ENCODE measurements at regions not wholly inside any gene's neighbourhood (a gene's known extent, or its start where the extent isn't known, plus 50 kb on each side); places are given as distances from the start of the nearest gene placed in this dataset.
"Not testable (repeated sequence)": the region's sequence is repeated elsewhere in the genome, so short reads cannot be mapped to it uniquely, and the experiment has no call there.

GRCh38 chr17:21551081-21551881 lies 141.0 kb upstream of the KCNJ18 start:
- peak overlapping the region; percentile 90 for H3K4me3 Mint-ChIP-seq
- peaks cover 36% of the 10 kb centered on the region for H3K36me3 Mint-ChIP-seq (ENCODE audit: low read depth)
- peak overlapping the region; percentile 83 for H3K27ac Mint-ChIP-seq
- H3K4me1 Mint-ChIP-seq (ENCODE audit: low read depth), result peaks cover 36% of the 10 kb centered on the region
- peak; percentile 89 for DNase-seq
- peaks cover 36% of the 10 kb centered on the region for H3K27me3 Mint-ChIP-seq
- H3K9me3 Mint-ChIP-seq, result peaks cover 11% of the 10 kb centered on the region

DNA sequence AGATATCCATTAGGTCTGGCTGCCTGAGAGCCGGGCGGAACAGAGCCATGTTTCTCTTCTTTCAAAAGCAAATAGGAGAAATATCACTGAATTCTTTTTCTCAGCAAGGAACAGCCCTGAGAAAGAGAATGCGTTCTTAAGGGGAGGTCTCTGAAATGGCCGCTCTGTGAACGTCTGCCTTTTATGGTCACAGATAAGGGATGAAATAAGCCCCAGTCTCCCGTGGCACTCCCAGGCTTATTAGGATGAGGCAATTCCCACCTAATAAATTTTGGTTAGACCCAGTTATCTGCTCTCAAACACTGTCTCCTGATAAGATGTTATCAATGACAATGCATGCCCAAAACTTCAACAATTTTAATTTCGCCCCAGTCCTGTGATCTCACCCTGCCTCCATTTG lies 133.4 kb upstream of the KCNJ18 start:
- not testable (repeated sequence) for H3K4me1 Mint-ChIP-seq (ENCODE audit: low read depth); H3K4me3 Mint-ChIP-seq; H3K36me3 Mint-ChIP-seq (ENCODE audit: low read depth); H3K27ac Mint-ChIP-seq; DNase-seq
- Mint-ChIP-seq H3K9me3 (peaks cover 19% of the 10 kb centered on the region), H3K27me3 (peaks cover 43% of the 10 kb centered on the region)

DNA sequence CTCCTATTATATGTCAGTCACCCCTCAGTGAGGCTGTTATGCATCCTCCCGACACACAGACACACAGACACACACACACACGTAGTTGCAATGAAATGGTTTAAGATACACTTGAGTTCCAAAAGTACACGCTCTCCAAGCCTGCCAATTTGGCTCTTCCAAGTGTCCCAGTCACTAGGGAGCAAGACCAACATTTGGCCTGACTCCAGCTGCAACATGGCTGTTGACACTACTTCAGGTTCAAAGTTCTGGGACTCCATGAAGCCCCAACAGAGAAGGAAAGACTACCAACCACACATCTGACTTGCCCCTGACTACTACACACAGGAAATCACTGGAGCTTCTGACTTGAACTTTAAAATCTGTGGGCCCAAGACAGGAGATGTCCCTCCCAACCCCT lies 128.1 kb upstream of the KCNJ18 start:
- Mint-ChIP-seq H3K4me3 (no peak overlapping the region), H3K27ac (no peak overlapping the region), H3K9me3 (peaks cover 3% of the 10 kb centered on the region), H3K4me1 (ENCODE audit: low read depth) (no peaks in the 10 kb centered on the region), H3K27me3 (peaks cover 46% of the 10 kb centered on the region), H3K36me3 (ENCODE audit: low read depth) (no peaks in the 10 kb centered on the region)
- DNase-seq, result no peak

GRCh38 chr17:21564757-21565156 lies 127.6 kb upstream of the KCNJ18 start:
- H3K4me1 Mint-ChIP-seq (ENCODE audit: low read depth); DNase-seq; H3K9me3 Mint-ChIP-seq; H3K4me3 Mint-ChIP-seq; H3K27ac Mint-ChIP-seq; H3K36me3 Mint-ChIP-seq (ENCODE audit: low read depth): not testable (repeated sequence)
- peaks cover 49% of the 10 kb centered on the region for H3K27me3 Mint-ChIP-seq

DNA sequence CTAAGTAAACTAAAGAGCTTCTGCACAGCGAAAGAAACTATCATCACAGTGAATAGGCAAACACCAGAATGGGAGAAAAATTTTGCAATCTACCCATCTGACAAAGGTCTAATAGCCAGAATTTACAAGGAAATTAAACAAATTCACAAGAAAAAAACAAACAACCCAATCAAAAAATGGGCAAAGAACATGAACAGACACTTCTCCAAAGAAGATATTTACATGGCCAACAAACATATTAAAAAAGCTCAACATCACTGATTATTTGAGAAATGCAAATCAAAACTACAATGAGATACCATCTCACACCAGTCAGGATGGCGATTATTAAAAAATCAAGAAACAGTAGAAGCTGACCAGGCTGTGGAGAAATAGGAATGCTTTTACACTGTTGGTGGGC lies 121.9 kb upstream of the KCNJ18 start:
- DNase-seq; H3K27ac Mint-ChIP-seq; H3K4me3 Mint-ChIP-seq; H3K4me1 Mint-ChIP-seq (ENCODE audit: low read depth); H3K36me3 Mint-ChIP-seq (ENCODE audit: low read depth): not testable (repeated sequence)
- Mint-ChIP-seq H3K9me3 (peaks cover 14% of the 10 kb centered on the region), H3K27me3 (peaks cover 35% of the 10 kb centered on the region)

DNA sequence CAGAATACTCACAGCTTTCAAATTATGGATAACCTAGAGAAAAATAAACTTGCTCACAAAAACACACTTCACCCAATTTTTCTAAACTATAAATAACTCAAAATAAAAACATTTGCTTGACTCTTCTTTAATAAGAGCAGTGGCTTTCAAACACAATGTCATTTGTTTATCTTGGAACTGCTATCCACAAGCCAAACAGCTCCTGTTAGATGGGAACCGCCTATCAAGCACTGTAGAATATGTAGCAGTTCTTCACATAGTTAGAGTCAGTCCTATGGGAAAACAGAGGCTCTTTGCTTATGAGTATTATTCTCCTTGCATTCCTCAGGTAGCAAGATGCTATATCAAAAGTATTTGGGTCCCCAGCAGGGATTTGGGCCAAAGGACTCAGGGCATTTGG lies 120.2 kb upstream of the KCNJ18 start:
- DNase-seq, result not testable (repeated sequence)
- H3K9me3 Mint-ChIP-seq, result peaks cover 14% of the 10 kb centered on the region

DNA sequence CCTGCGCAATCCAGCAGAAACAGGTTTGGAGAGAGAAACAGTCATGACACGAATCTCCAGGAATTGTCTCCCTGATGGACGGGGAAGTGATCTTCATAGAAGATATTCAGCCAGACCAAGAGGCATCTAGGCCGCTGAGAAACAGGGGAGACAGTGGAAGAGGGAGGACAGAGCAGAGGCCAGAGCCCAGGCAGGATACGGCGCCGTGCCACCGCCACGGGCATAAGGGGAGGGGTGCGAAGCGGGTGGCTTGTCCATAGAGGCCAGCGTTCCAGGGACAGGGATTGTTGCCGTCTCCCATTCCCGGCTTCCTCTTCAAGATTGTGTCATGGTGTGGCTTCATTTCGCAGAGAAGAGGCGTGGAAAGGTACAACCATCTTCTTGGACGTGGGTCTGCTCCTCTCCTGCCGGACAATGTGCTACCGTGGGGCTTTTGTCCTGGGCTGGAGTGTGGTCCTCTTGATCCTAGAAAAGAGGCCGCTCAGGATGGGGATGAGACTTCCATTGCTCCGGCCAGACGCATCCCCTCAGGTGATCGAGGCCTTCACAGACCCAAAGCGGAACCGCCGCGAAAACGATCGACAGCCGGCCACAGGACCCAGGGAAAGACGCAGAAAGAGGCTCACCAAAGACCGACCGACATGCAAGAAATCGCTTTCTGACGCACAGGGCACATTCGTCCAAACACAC lies 118.9 kb upstream of the KCNJ18 start:
- H3K36me3 Mint-ChIP-seq (ENCODE audit: low read depth); H3K4me1 Mint-ChIP-seq (ENCODE audit: low read depth); H3K27ac Mint-ChIP-seq: not testable (repeated sequence)

More for the DNA sequence above, 120.2 kb upstream of the KCNJ18 start:
- not testable (repeated sequence) for H3K4me1 Mint-ChIP-seq (ENCODE audit: low read depth); H3K4me3 Mint-ChIP-seq; H3K36me3 Mint-ChIP-seq (ENCODE audit: low read depth); H3K27ac Mint-ChIP-seq
- peaks cover 31% of the 10 kb centered on the region for H3K27me3 Mint-ChIP-seq

GRCh38 chr17:21573961-21574610 lies 118.2 kb upstream of the KCNJ18 start:
- Mint-ChIP-seq H3K27ac (no peak overlapping the region), H3K4me1 (ENCODE audit: low read depth) (peaks cover 3% of the 10 kb centered on the region), H3K4me3 (peak overlapping the region; percentile 51), H3K9me3 (peaks cover 14% of the 10 kb centered on the region), H3K36me3 (ENCODE audit: low read depth) (no peaks in the 10 kb centered on the region), H3K27me3 (peaks cover 20% of the 10 kb centered on the region)
- peak; percentile 53 for DNase-seq

More for the DNA sequence above, 118.9 kb upstream of the KCNJ18 start:
- peaks cover 24% of the 10 kb centered on the region for H3K27me3 Mint-ChIP-seq
- peak overlapping the region; percentile 51 for H3K4me3 Mint-ChIP-seq
- H3K9me3 Mint-ChIP-seq, result peaks cover 14% of the 10 kb centered on the region
- DNase-seq, result not testable (repeated sequence)

- Mint-ChIP-seq H3K9me3 (peaks cover 10% of the 10 kb centered on the region), H3K27me3 (peaks cover 17% of the 10 kb centered on the region)
- H3K4me1 Mint-ChIP-seq (ENCODE audit: low read depth); H3K27ac Mint-ChIP-seq; DNase-seq; H3K36me3 Mint-ChIP-seq (ENCODE audit: low read depth); H3K4me3 Mint-ChIP-seq: not testable (repeated sequence)
These were observed 117.6 kb upstream of the KCNJ18 start for GRCh38 chr17:21574611-21575255.

GRCh38 chr17:21578783-21579182 lies 113.5 kb upstream of the KCNJ18 start:
- not testable (repeated sequence) for H3K9me3 Mint-ChIP-seq; H3K27ac Mint-ChIP-seq; H3K4me3 Mint-ChIP-seq; H3K4me1 Mint-ChIP-seq (ENCODE audit: low read depth); H3K36me3 Mint-ChIP-seq (ENCODE audit: low read depth); H3K27me3 Mint-ChIP-seq; DNase-seq

DNA sequence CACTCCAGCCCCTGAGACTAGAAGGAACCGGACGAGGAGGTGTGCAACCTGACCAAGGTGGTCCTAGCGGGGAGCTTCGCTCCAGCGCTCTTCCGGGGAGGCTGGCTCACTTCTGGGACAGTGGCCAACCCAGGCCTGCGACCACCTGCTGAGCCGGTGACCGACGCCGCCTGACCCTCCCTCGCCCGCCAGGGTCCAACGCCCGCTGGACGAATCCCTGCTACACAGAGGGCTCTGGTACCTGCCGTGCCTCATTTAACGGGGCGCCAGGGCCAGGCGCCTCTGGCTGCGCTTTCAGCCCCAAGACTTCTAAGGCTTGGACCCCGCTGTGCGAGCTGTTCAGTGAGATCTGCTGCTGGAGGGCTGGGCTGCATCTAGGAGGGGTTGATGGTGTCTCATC lies 99.5 kb upstream of the KCNJ18 start:
- peaks cover 2% of the 10 kb centered on the region for H3K9me3 Mint-ChIP-seq
- DNase-seq, result no peak
- H3K27me3 Mint-ChIP-seq, result peaks cover 11% of the 10 kb centered on the region
- H3K27ac Mint-ChIP-seq, result no peak overlapping the region
- H3K36me3 Mint-ChIP-seq (ENCODE audit: low read depth), result no peaks in the 10 kb centered on the region
- H3K4me3 Mint-ChIP-seq, result no peak overlapping the region
- H3K4me1 Mint-ChIP-seq (ENCODE audit: low read depth), result no peaks in the 10 kb centered on the region

DNA sequence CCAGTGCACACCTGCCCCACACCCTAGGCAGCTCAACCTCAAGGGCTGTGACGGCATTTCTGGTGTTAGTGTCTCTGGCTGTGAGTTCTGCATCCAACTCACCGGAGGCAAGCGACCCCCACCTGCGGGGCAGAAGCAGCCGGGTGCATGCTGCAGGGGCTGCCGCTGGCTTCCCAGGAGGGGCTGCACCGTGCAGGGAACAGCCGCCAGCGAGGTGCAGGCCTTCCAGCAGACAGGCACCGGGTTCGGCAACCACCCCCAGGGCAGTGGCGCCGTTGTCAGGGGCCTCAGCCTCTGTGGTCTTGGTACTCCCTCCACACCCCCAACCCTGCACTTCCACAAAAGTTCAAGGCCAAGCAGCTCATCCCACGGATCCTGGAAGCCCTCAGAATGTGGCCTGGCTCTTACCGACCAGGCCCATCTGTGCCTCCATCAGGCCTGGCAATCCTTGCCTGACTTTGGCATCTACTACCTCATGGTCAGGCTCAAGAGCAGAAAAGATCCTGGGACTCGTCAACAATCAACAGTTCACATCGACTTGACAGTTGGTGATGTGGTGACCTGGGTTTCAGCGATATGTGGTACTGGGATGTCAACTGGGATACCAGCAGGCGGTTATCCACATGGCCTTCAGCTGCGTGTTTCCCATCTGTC lies 98.7 kb upstream of the KCNJ18 start:
- not testable (repeated sequence) for H3K36me3 Mint-ChIP-seq (ENCODE audit: low read depth); DNase-seq; H3K4me3 Mint-ChIP-seq; H3K27ac Mint-ChIP-seq; H3K4me1 Mint-ChIP-seq (ENCODE audit: low read depth); H3K9me3 Mint-ChIP-seq
- peaks cover 12% of the 10 kb centered on the region for H3K27me3 Mint-ChIP-seq

- H3K27ac Mint-ChIP-seq, result no peak overlapping the region
- no peak for DNase-seq
- H3K27me3 Mint-ChIP-seq, result peaks cover 14% of the 10 kb centered on the region
- H3K4me3 Mint-ChIP-seq, result no peak overlapping the region
- no peaks in the 10 kb centered on the region for H3K36me3 Mint-ChIP-seq (ENCODE audit: low read depth)
- no peaks in the 10 kb centered on the region for H3K4me1 Mint-ChIP-seq (ENCODE audit: low read depth)
- no peaks in the 10 kb centered on the region for H3K9me3 Mint-ChIP-seq
These were observed 97.2 kb upstream of the KCNJ18 start for GRCh38 chr17:21595086-21595485.

DNA sequence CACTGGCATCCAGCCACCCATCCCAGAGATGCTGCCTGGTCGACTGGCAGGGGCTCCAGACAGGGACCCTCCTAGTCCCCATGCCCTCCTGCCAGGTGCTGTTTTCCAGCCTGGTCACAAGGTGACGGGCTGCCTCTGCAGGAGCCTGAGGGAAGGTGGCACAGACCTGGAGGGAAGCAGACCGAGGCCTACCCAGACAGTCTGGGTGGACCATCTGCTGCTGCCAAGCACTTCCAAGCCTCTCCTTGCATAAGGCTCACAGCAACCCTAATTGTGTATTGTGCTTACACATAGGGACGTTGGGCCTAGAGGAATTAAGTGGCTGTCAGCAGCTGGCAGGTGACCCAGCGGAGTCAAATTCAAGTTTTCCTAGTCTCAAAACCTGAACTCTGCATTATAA lies 90.1 kb upstream of the KCNJ18 start:
- Mint-ChIP-seq H3K9me3 (no peaks in the 10 kb centered on the region), H3K4me3 (no peak overlapping the region), H3K27ac (no peak overlapping the region), H3K4me1 (ENCODE audit: low read depth) (no peaks in the 10 kb centered on the region), H3K36me3 (ENCODE audit: low read depth) (no peaks in the 10 kb centered on the region), H3K27me3 (peaks cover 26% of the 10 kb centered on the region)
- no peak for DNase-seq

All from activated T-cell treated with anti-CD3 and anti-CD28 coated beads, Interleukin-2, amount 50 U/mL, for 24 hours (primary cell).